ENCODE measurements at regions not wholly inside any gene's neighbourhood (a gene's known extent, or its start where the extent isn't known, plus 50 kb on each side); places are given as distances from the start of the nearest gene placed in this dataset.
"Not testable (repeated sequence)": the region's sequence is repeated elsewhere in the genome, so short reads cannot be mapped to it uniquely, and the experiment has no call there.

GRCh38 chr15:22664294-22665058 is 122.0 kb upstream of the NIPA1 start:
- WGBS, 2 donors: 0% methylated on average over 41 of the region's 110 CpGs; no CpG with 5 or more reads in 1 of the 2 donors

GRCh38 chr15:22665059-22665702 is 121.3 kb upstream of the NIPA1 start:
- DNase-seq: peak in 2 of 4 donors; percentile 29 to 30
- 0 to 1% methylated on average over 10 to 11 of the region's 22 CpGs for WGBS, 2 donors
- ATAC-seq; H3K27me3 ChIP-seq; H3K9me3 ChIP-seq; H3K36me3 ChIP-seq (replicated peaks in 1 of 2; ENCODE audit: insufficient read depth in 1 of 2, low read depth in 2 of 2); intact Hi-C loops (cut with DNase I); H3K4me1 ChIP-seq: not testable (repeated sequence)
- peak overlapping the region; percentile 7 to 22 for H3K4me3 ChIP-seq
- TF ChIP-seq POLR2A (IDR thresholded peaks at IDR 0.05): peak in 1 of 3 donors; percentile 31
- H3K27ac ChIP-seq: peak overlapping the region; percentile 77 to 92 (median 85)

More at GRCh38 chr15:22664294-22665058, 122.0 kb upstream of the NIPA1 start:
- intact Hi-C loops (cut with DNase I); H3K36me3 ChIP-seq (replicated peaks in 1 of 2; ENCODE audit: insufficient read depth in 1 of 2, low read depth in 2 of 2); H3K9me3 ChIP-seq; H3K4me1 ChIP-seq; H3K27me3 ChIP-seq: not testable (repeated sequence)
- peak overlapping the region; percentile 77 to 92 (median 85) for H3K27ac ChIP-seq
- peak overlapping the region; percentile 7 to 22 for H3K4me3 ChIP-seq
- ATAC-seq (peak; percentile 97), DNase-seq (peak; percentile 43 to 66 (median 54))
- TF ChIP-seq POLR2A (IDR thresholded peaks at IDR 0.05) (peak in 2 of 3 donors; percentile 15 to 51), CTCF (IDR thresholded peaks at IDR 0.05) (peak in 1 of 7 experiments; percentile 14)

- ATAC-seq: not testable (repeated sequence)
These were observed 120.7 kb upstream of the NIPA1 start for GRCh38 chr15:22665711-22666110.

GRCh38 chr15:22684786-22685185 is 101.7 kb upstream of the NIPA1 start:
- intact Hi-C loops (cut with DNase I); ATAC-seq; H3K4me3 ChIP-seq; H3K36me3 ChIP-seq (replicated peaks in 1 of 2; ENCODE audit: insufficient read depth in 1 of 2, low read depth in 2 of 2); H3K9me3 ChIP-seq; H3K4me1 ChIP-seq; H3K27ac ChIP-seq; DNase-seq; H3K27me3 ChIP-seq: not testable (repeated sequence)
- 58 to 77% methylated on average over 2 of the region's 2 CpGs for WGBS, 2 donors

More at GRCh38 chr15:22665711-22666110, 120.7 kb upstream of the NIPA1 start:
- H3K36me3 ChIP-seq (replicated peaks in 1 of 2; ENCODE audit: insufficient read depth in 1 of 2, low read depth in 2 of 2); DNase-seq; H3K27me3 ChIP-seq; H3K4me1 ChIP-seq; H3K9me3 ChIP-seq; intact Hi-C loops (cut with DNase I); H3K4me3 ChIP-seq: not testable (repeated sequence)
- H3K27ac ChIP-seq: peak overlapping the region; percentile 25 to 92 (median 85)
- 0 to 6% methylated on average over 1 to 2 of the region's 2 CpGs for WGBS, 2 donors

- H3K36me3 ChIP-seq (replicated peaks in 1 of 2; ENCODE audit: insufficient read depth in 1 of 2, low read depth in 2 of 2); H3K4me1 ChIP-seq; H3K27ac ChIP-seq; ATAC-seq; H3K27me3 ChIP-seq; H3K9me3 ChIP-seq; intact Hi-C loops (cut with DNase I); DNase-seq; H3K4me3 ChIP-seq: not testable (repeated sequence)
- 20 to 37% methylated on average over 2 to 3 of the region's 3 CpGs for WGBS, 2 donors
These were observed 86.6 kb upstream of the NIPA1 start for GRCh38 chr15:22699881-22700280.

GRCh38 chr15:22710831-22711341 is 75.6 kb upstream of the NIPA1 start:
- H3K4me1 ChIP-seq; H3K27ac ChIP-seq; ATAC-seq; intact Hi-C loops (cut with DNase I); H3K4me3 ChIP-seq; H3K9me3 ChIP-seq; DNase-seq; H3K36me3 ChIP-seq (replicated peaks in 1 of 2; ENCODE audit: insufficient read depth in 1 of 2, low read depth in 2 of 2); H3K27me3 ChIP-seq: not testable (repeated sequence)
- 94 to 95% methylated on average over 17 to 18 of the region's 18 CpGs for WGBS, 2 donors

- ATAC-seq, H3K9me3 ChIP-seq: not testable (repeated sequence)
- WGBS, 2 donors: 0% methylated on average over 1 of the region's 1 CpG
These were observed 72.5 kb upstream of the NIPA1 start for GRCh38 chr15:22713933-22714332.

GRCh38 chr15:22714358-22715132 is 71.9 kb upstream of the NIPA1 start:
- intact Hi-C loops (cut with DNase I); H3K4me3 ChIP-seq; DNase-seq; H3K9me3 ChIP-seq; H3K4me1 ChIP-seq; H3K27ac ChIP-seq; H3K36me3 ChIP-seq (replicated peaks in 1 of 2; ENCODE audit: insufficient read depth in 1 of 2, low read depth in 2 of 2); H3K27me3 ChIP-seq: not testable (repeated sequence)
- ATAC-seq: peak; percentile 30
- WGBS, 2 donors: 2 to 5% methylated on average over 20 to 58 of the region's 77 CpGs

More at GRCh38 chr15:22713933-22714332, 72.5 kb upstream of the NIPA1 start:
- intact Hi-C loops (cut with DNase I); H3K4me1 ChIP-seq; H3K36me3 ChIP-seq (replicated peaks in 1 of 2; ENCODE audit: insufficient read depth in 1 of 2, low read depth in 2 of 2); DNase-seq; H3K4me3 ChIP-seq; H3K27ac ChIP-seq; H3K27me3 ChIP-seq: not testable (repeated sequence)

GRCh38 chr15:22715133-22715845 is 71.2 kb upstream of the NIPA1 start:
- not testable (repeated sequence) for DNase-seq, H3K27ac ChIP-seq
- 52 to 59% methylated on average over 18 to 19 of the region's 32 CpGs for WGBS, 2 donors

More at GRCh38 chr15:22715133-22715845, 71.2 kb upstream of the NIPA1 start:
- H3K36me3 ChIP-seq (replicated peaks in 1 of 2; ENCODE audit: insufficient read depth in 1 of 2, low read depth in 2 of 2); H3K4me1 ChIP-seq; ATAC-seq; H3K4me3 ChIP-seq; H3K9me3 ChIP-seq; intact Hi-C loops (cut with DNase I); H3K27me3 ChIP-seq: not testable (repeated sequence)

Data from body of pancreas (tissue), 4 donors.